ENCODE measurements at regions not wholly inside any gene's neighbourhood (a gene's known extent, or its start where the extent isn't known, plus 50 kb on each side); places are given as distances from the start of the nearest gene placed in this dataset.
A peak's percentile ranks its signal among the peaks of the same experiment; 100 is the strongest.

GRCh38 chr12:98224584-98225221 is 290.7 kb upstream of the TMPO start:
- no peak for DNase-seq

GRCh38 chr12:98227162-98227561 is 288.2 kb upstream of the TMPO start:
- peak; percentile 5 for DNase-seq

- DNase-seq = no peak
Measured at GRCh38 chr12:98228683-98229539, 286.5 kb upstream of the TMPO start.

GRCh38 chr12:98229540-98229924 is 285.9 kb upstream of the TMPO start:
- DNase-seq = no peak

- DNase-seq = no peak
Measured at GRCh38 chr12:98232753-98233390, 282.5 kb upstream of the TMPO start.

- no peak for DNase-seq
Measured at GRCh38 chr12:98235301-98235700, 280.1 kb upstream of the TMPO start.

- no peak for DNase-seq
Measured at GRCh38 chr12:98238515-98239130, 276.8 kb upstream of the TMPO start.

- DNase-seq = no peak
Measured at GRCh38 chr12:98243190-98243589, 272.2 kb upstream of the TMPO start.

GRCh38 chr12:98244136-98244535 is 271.3 kb upstream of the TMPO start:
- peak; percentile 71 for DNase-seq

- peak; percentile 93 for DNase-seq
Measured at GRCh38 chr12:98253207-98254037, 262.0 kb upstream of the TMPO start.

- DNase-seq = no peak
Measured at GRCh38 chr12:98256830-98257229, 258.6 kb upstream of the TMPO start.

- no peak for DNase-seq
Measured at GRCh38 chr12:98259693-98260092, 255.7 kb upstream of the TMPO start.

GRCh38 chr12:98260276-98260675 is 255.1 kb upstream of the TMPO start:
- DNase-seq = no peak

- DNase-seq = no peak
Measured at GRCh38 chr12:98262902-98263301, 252.5 kb upstream of the TMPO start.

- no peak for DNase-seq
Measured at GRCh38 chr12:98274430-98275130, 240.8 kb upstream of the TMPO start.

GRCh38 chr12:98275131-98275475 is 240.3 kb upstream of the TMPO start:
- no peak for DNase-seq

- DNase-seq = no peak
Measured at GRCh38 chr12:98280152-98280551, 235.2 kb upstream of the TMPO start.

- no peak for DNase-seq
Measured at GRCh38 chr12:98280621-98281020, 234.8 kb upstream of the TMPO start.

GRCh38 chr12:98291828-98292227 is 223.6 kb upstream of the TMPO start:
- peak; percentile 85 for DNase-seq

GRCh38 chr12:98294051-98294805 is 221.2 kb upstream of the TMPO start:
- DNase-seq = no peak

- DNase-seq = no peak
Measured at GRCh38 chr12:98295681-98296080, 219.7 kb upstream of the TMPO start.

Data from NCI-H146 (cell line).